Nephron (organoid): ENCODE measurements at regions not wholly inside any gene's neighbourhood (a gene's known extent, or its start where the extent isn't known, plus 50 kb on each side); places are given as distances from the start of the nearest gene placed in this dataset.
"Not testable (repeated sequence)": the region's sequence is repeated elsewhere in the genome, so short reads cannot be mapped to it uniquely, and the experiment has no call there.

Experiments
- H3K27ac Mint-ChIP-seq, 3 experiments: 2 replicates each; pipeline ENCODE4 v1.8.0; 2020; ENCODE audit warnings: mixed read lengths in 3 of 3, mild to moderate bottlenecking in 2 of 3, moderate library complexity in 1 of 3
- H3K27me3 Mint-ChIP-seq: 2 replicates; pipeline ENCODE4 v1.8.0; 2021; ENCODE audit warnings: low read depth, mild to moderate bottlenecking, moderate library complexity, mixed read lengths
- H3K36me3 Mint-ChIP-seq: 2 replicates; pipeline ENCODE4 v1.8.0; 2020; ENCODE audit warnings: low read depth, mixed read lengths
- H3K4me1 Mint-ChIP-seq: 2 replicates; pipeline ENCODE4 v1.8.0; 2020; ENCODE audit warnings: mixed read lengths
- H3K4me3 Mint-ChIP-seq, 3 experiments: 2 replicates each; pipeline ENCODE4 v1.8.0; 2020; ENCODE audit warnings: mild to moderate bottlenecking in 3 of 3, mixed read lengths in 3 of 3, moderate library complexity in 2 of 3
- H3K9me3 Mint-ChIP-seq: 2 replicates; pipeline ENCODE4 v1.8.0; 2020; ENCODE audit warnings: mixed read lengths
- CTCF ChIP-seq, 3 experiments: fragments of 200-600 bp; sonication (generic); IDR thresholded peaks; one replicate each; pipeline ENCODE4 v1.5.0; 2021; ENCODE audit warnings: antibody characterized with exemption in 3 of 3; ENCODE audit not compliant: unreplicated experiment in 3 of 3

GRCh38 chr10:81502677-81503359 lies 372.2 kb upstream of the NRG3 start:
- Mint-ChIP-seq H3K27me3 (no peaks in the 10 kb centered on the region), H3K4me3 (no peak overlapping the region), H3K27ac (no peak overlapping the region), H3K9me3 (peaks cover 2% of the 10 kb centered on the region), H3K4me1 (no peaks in the 10 kb centered on the region), H3K36me3 (no peaks in the 10 kb centered on the region)
- TF ChIP-seq CTCF (IDR thresholded peaks at IDR 0.05; ENCODE audit: unreplicated experiment in 3 of 3) = no peak

- H3K27me3 Mint-ChIP-seq, H3K4me1 Mint-ChIP-seq, H3K9me3 Mint-ChIP-seq, H3K36me3 Mint-ChIP-seq, H3K27ac Mint-ChIP-seq, H3K4me3 Mint-ChIP-seq: not testable (repeated sequence)
Observed at GRCh38 chr10:81505777-81506176, 369.2 kb upstream of the NRG3 start.

DNA sequence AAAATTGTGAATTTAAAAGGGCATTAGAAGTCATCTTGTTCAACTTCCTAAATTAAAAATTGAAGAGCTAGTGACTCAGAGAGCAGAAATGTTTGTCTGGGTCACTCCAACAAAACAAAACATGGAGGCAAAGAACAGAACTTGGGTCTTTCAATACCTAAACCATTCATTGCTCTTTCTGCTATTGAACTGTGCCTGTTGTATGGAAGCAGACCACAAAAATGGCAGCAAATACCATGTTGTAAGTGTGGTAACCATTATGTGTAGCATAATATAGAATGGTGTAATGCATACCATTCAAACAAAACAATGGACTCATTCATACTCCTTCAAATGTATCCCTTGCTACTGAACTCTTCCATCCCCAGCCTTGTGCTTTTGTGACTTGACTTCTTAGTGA lies 360.2 kb upstream of the NRG3 start:
- no peak overlapping the region for H3K27ac Mint-ChIP-seq
- H3K4me1 Mint-ChIP-seq = no peaks in the 10 kb centered on the region
- H3K27me3 Mint-ChIP-seq = no peaks in the 10 kb centered on the region
- peaks cover 6% of the 10 kb centered on the region for H3K9me3 Mint-ChIP-seq
- H3K36me3 Mint-ChIP-seq = peaks cover 4% of the 10 kb centered on the region
- no peak for TF ChIP-seq CTCF (IDR thresholded peaks at IDR 0.05; ENCODE audit: unreplicated experiment in 3 of 3)
- H3K4me3 Mint-ChIP-seq = no peak overlapping the region

DNA sequence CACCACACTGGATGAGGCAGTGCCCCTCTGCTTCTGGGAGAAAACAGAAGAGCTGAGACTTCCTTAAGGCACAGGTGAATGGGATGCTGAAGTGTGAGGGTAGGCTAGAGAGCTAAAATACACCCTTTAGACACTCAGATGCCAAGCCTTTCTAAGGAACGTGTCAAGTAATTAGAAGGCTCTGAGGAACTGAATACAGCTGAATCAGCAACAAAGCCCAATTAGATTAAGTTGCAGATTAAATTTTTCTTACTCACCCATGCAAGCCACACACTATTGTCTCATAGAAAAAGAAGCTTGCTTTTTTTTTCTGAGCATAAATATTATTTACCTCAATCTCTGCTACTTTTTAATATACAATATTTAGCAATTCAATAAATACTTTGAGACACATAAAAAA lies 354.3 kb upstream of the NRG3 start:
- TF ChIP-seq CTCF (IDR thresholded peaks at IDR 0.05; ENCODE audit: unreplicated experiment in 3 of 3) = no peak
- no peak overlapping the region for H3K4me3 Mint-ChIP-seq
- H3K27me3 Mint-ChIP-seq = no peaks in the 10 kb centered on the region
- no peaks in the 10 kb centered on the region for H3K36me3 Mint-ChIP-seq
- H3K4me1 Mint-ChIP-seq = no peaks in the 10 kb centered on the region
- no peak overlapping the region for H3K27ac Mint-ChIP-seq
- H3K9me3 Mint-ChIP-seq = no peaks in the 10 kb centered on the region

DNA sequence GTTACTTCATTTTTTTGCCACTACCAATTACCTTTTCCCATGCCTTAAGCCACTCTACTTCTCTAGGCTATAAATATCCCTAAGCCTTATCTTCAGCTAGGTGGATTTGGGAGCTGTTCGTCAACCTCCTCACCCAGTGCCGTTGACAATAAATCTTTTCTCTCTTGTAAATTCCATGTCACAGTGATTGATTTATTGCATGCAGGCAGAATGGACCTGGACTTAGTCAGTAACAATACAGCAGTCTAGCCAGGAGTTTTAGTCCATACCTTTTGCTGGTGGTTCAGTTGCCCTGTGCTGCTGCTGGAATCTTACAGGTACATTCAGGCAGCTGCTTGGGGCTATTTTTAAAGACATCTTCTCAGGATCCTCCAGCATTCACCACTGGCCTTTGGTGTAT lies 350.5 kb upstream of the NRG3 start:
- no peak for TF ChIP-seq CTCF (IDR thresholded peaks at IDR 0.05; ENCODE audit: unreplicated experiment in 3 of 3)
- Mint-ChIP-seq H3K9me3 (no peaks in the 10 kb centered on the region), H3K27ac (no peak overlapping the region), H3K27me3 (no peaks in the 10 kb centered on the region), H3K4me1 (no peaks in the 10 kb centered on the region), H3K4me3 (no peak overlapping the region), H3K36me3 (no peaks in the 10 kb centered on the region)

- no peaks in the 10 kb centered on the region for H3K36me3 Mint-ChIP-seq
- peaks cover 5% of the 10 kb centered on the region for H3K27me3 Mint-ChIP-seq
- no peak overlapping the region for H3K4me3 Mint-ChIP-seq
- no peak for TF ChIP-seq CTCF (IDR thresholded peaks at IDR 0.05; ENCODE audit: unreplicated experiment in 3 of 3)
- H3K4me1 Mint-ChIP-seq = no peaks in the 10 kb centered on the region
- no peaks in the 10 kb centered on the region for H3K9me3 Mint-ChIP-seq
- H3K27ac Mint-ChIP-seq = no peak overlapping the region
Observed at GRCh38 chr10:81532403-81532802, 342.6 kb upstream of the NRG3 start.
